Psoas muscle (tissue), 7 donors: ENCODE measurements at regions not wholly inside any gene's neighbourhood (a gene's known extent, or its start where the extent isn't known, plus 50 kb on each side); places are given as distances from the start of the nearest gene placed in this dataset.

Experiments used
- ATAC-seq, 4 donors: fragments of 200-7000 bp; cut with Tn5 transposase; one replicate each; pipeline ENCODE4 v1.9.1; 2020; ENCODE audit warnings: moderate library complexity in 3 of 4, mild to moderate bottlenecking in 2 of 4
- DNase-seq, 2 donors: peaks; one replicate each; pipeline ENCODE4 v3.0.0-alpha.2; 2020
- H3K27ac ChIP-seq: fragments of 200-600 bp; one replicate; pipeline ENCODE4 v1.8.0; 2022
- H3K27me3 ChIP-seq, 3 donors: fragments of 200-600 bp in 1 of 3; one replicate each; pipeline versions ENCODE4 v1.6.1 to v1.8.0; 2013 to 2022; ENCODE audit warnings: low read length in 2 of 3, mild to moderate bottlenecking in 2 of 3, moderate library complexity in 1 of 3; ENCODE audit not compliant: insufficient read depth in 3 of 3
- H3K36me3 ChIP-seq, 2 donors: fragments of 200-600 bp in 1 of 2; one replicate each; pipeline versions ENCODE4 v1.6.1 to v1.8.0; 2013 to 2022; ENCODE audit warnings: low read depth in 1 of 2, mild to moderate bottlenecking in 1 of 2, moderate library complexity in 1 of 2; ENCODE audit not compliant: insufficient read depth in 1 of 2
- H3K4me1 ChIP-seq: fragments of 200-600 bp; one replicate; pipeline ENCODE4 v1.8.0; 2022
- H3K4me3 ChIP-seq: fragments of 200-600 bp; one replicate; pipeline ENCODE4 v1.8.0; 2022; ENCODE audit warnings: mild to moderate bottlenecking
- H3K9me3 ChIP-seq: fragments of 200-600 bp; one replicate; pipeline ENCODE4 v1.8.0; 2022
- CTCF ChIP-seq: fragments of 200-600 bp; IDR thresholded peaks from one replicate; pipeline ENCODE4 v1.8.0; 2022; ENCODE audit warnings: antibody characterized with exemption
- WGBS, 3 donors: extraction: QIAGEN DNeasy Blood & Tissue Kit; methylation state at CpG; one replicate each; pipeline versions ENCODE4 v1.1.6 to v1.1.7; 2013; 5-methylcytosine and 5-hydroxymethylcytosine counted together
- intact Hi-C, 2 donors: fragments of 100-400 bp; cut with DNase I; formaldehyde crosslinking; loops; one replicate each; pipeline versions ENCODE4 v1.11.0 to v1.14.2; 2022
- donor health status: healthy with polysubstance abuse.
- donor health status: DM: no; HTN: no; CAD: no; lungs with moderate emphysema.
- donor health status: Bipolar disorder and iron deficiency.
- donor health status: healthy.
- donor health status: DM: yes; HTN: yes; CAD: no.
- donor health status: DM: no; HTN: no; CAD: no.
- donor health status: DM: yes; HTN: yes; CAD: no.

DNA sequence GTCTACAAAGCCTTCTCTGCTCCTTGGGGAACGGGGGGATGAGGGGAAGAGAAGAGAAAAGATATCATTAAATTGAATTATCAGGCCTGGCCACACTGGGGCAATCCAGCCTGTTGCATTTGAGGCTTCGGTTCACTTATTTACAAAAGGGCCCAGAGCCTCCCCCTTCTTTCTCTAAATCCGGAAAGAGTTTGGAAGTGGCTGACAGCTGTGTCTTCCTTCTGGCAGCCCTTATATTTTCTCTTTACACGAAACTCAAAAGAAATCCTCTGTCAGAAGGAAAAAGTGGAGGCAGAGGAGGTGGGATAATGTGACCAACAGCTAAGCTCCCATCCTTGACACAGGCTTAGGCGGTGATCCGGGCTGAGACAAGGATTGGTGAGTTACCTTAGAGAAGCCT, 158.3 kb upstream of the TAPT1 start:
- no peaks in the 10 kb centered on the region for H3K9me3 ChIP-seq
- ATAC-seq (no peak), DNase-seq (no peak)
- intact Hi-C loops, result no loop called here
- H3K4me3 ChIP-seq, result no peak overlapping the region
- WGBS, 3 donors, result 24 to 27% (median 26%) methylated on average over 6 of the region's 6 CpGs
- no peak for TF ChIP-seq CTCF
- H3K27me3 ChIP-seq, result peaks cover 0 to 2% (median 0%) of the 10 kb centered on the region in 3 donors
- no peaks in the 10 kb centered on the region for H3K36me3 ChIP-seq
- no peaks in the 10 kb centered on the region for H3K4me1 ChIP-seq
- H3K27ac ChIP-seq, result no peak overlapping the region

DNA sequence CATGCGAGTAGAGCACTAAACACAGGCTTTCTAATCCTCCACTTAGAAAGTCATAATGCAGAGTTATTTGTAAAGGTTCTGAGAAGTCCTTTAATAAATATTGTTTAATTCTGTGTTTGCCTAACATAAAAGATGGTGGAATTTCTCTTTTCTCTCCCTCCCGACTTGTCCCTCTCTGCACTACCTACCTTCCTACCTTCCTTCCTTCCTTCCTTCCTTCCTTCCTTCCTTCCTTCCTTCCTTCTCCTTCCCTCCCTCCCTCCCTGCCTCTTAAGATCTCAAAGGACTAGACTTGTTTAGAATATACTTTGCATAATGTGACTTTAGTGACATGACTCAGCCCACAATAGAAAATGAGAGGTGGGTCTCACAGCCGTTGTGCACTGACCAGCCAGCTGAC, 156.3 kb upstream of the TAPT1 start:
- intact Hi-C loops, result no loop called here
- TF ChIP-seq CTCF, result no peak
- 48 to 56% (median 50%) methylated on average over 3 of the region's 3 CpGs for WGBS, 3 donors

GRCh38 chr4:16377887-16378286, 151.6 kb upstream of the TAPT1 start:
- no peak for ATAC-seq
- WGBS, 3 donors, result 64 to 77% (median 65%) methylated on average over 5 of the region's 5 CpGs
- no peak for TF ChIP-seq CTCF

More for the DNA sequence above, 156.3 kb upstream of the TAPT1 start:
- Histone ChIP-seq H3K4me3 (no peak overlapping the region), H3K4me1 (no peaks in the 10 kb centered on the region), H3K27me3 (peaks cover 0 to under 1% (median 0%) of the 10 kb centered on the region in 3 donors), H3K27ac (no peak overlapping the region), H3K9me3 (no peaks in the 10 kb centered on the region), H3K36me3 (no peaks in the 10 kb centered on the region)
- DNase-seq (no peak), ATAC-seq (no peak)

GRCh38 chr4:16365036-16365569, 138.8 kb upstream of the TAPT1 start:
- no peak for TF ChIP-seq CTCF
- Histone ChIP-seq H3K4me3 (no peak overlapping the region), H3K4me1 (no peaks in the 10 kb centered on the region), H3K9me3 (no peaks in the 10 kb centered on the region), H3K27me3 (no peaks in the 10 kb centered on the region), H3K36me3 (no peaks in the 10 kb centered on the region), H3K27ac (no peak overlapping the region)
- intact Hi-C loops, result no loop called here
- no peak for DNase-seq
- WGBS, 3 donors, result 57 to 62% (median 59%) methylated on average over 5 of the region's 5 CpGs
- no peak for ATAC-seq

More at GRCh38 chr4:16377887-16378286, 151.6 kb upstream of the TAPT1 start:
- DNase-seq, result no peak
- Histone ChIP-seq H3K4me1 (no peaks in the 10 kb centered on the region), H3K4me3 (no peak overlapping the region), H3K27me3 (no peaks in the 10 kb centered on the region), H3K27ac (no peak overlapping the region), H3K36me3 (no peaks in the 10 kb centered on the region), H3K9me3 (no peaks in the 10 kb centered on the region)
- intact Hi-C loops, result no loop called here

- intact Hi-C loops, result no loop called here
- no peak overlapping the region for H3K4me3 ChIP-seq
- no peaks in the 10 kb centered on the region for H3K27me3 ChIP-seq
- no peak for TF ChIP-seq CTCF
- DNase-seq (no peak), ATAC-seq (no peak)
- H3K36me3 ChIP-seq, result no peaks in the 10 kb centered on the region
- H3K9me3 ChIP-seq, result no peaks in the 10 kb centered on the region
- no peak overlapping the region for H3K27ac ChIP-seq
- no peaks in the 10 kb centered on the region for H3K4me1 ChIP-seq
- 92 to 96% (median 95%) methylated on average over 36 of the region's 36 CpGs for WGBS, 3 donors
Measured at GRCh38 chr4:16360694-16361262, 134.5 kb upstream of the TAPT1 start.
